ENCODE measurements at regions not wholly inside any gene's neighbourhood (a gene's known extent, or its start where the extent isn't known, plus 50 kb on each side); places are given as distances from the start of the nearest gene placed in this dataset.

DNA sequence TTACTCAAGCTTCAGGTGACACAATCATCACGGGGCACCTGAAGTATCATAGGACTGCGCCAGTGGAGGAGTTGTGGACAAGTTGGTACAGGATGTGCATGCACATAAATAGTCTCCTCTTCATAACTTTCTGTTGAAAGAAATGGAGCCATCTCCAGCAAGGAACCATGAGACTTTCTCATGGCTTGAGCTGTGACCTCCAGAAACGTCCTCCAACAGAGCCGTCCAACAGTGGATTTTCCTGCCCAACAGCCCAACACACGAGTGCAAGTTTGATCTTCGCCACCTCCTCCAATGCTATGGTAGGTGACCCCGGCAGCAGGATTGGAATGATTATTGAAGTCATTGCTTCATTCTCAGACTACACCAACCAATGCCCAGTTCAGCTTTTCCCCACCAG lies 105.1 kb upstream of the ZNF507 start:
- H3K4me3 ChIP-seq (ENCODE audit: insufficient read depth, low read length): no peak overlapping the region
- no peaks in the 10 kb centered on the region for H4K20me1 ChIP-seq (ENCODE audit: insufficient read depth, low read length)
- H3K4me2 ChIP-seq (ENCODE audit: insufficient read depth, low read length): no peak overlapping the region
- H3K27me3 ChIP-seq (ENCODE audit: insufficient read depth, low read length): no peaks in the 10 kb centered on the region
- H3K36me3 ChIP-seq (ENCODE audit: insufficient read depth, low read length): no peaks in the 10 kb centered on the region
- no peaks in the 10 kb centered on the region for H3K4me1 ChIP-seq (ENCODE audit: insufficient read depth, low read length)
- H3K79me2 ChIP-seq (ENCODE audit: insufficient read depth, low read length): no peaks in the 10 kb centered on the region
- DNase-seq (ENCODE audit: insufficient read length, low spot score, missing footprints): no peak
- H3K9me3 ChIP-seq (ENCODE audit: low read depth, low read length): no peaks in the 10 kb centered on the region
- no peak overlapping the region for H2AFZ ChIP-seq (ENCODE audit: low read length)
- H3K27ac ChIP-seq (ENCODE audit: low read depth, low read length): no peak overlapping the region
- TF ChIP-seq, protein P1, sequence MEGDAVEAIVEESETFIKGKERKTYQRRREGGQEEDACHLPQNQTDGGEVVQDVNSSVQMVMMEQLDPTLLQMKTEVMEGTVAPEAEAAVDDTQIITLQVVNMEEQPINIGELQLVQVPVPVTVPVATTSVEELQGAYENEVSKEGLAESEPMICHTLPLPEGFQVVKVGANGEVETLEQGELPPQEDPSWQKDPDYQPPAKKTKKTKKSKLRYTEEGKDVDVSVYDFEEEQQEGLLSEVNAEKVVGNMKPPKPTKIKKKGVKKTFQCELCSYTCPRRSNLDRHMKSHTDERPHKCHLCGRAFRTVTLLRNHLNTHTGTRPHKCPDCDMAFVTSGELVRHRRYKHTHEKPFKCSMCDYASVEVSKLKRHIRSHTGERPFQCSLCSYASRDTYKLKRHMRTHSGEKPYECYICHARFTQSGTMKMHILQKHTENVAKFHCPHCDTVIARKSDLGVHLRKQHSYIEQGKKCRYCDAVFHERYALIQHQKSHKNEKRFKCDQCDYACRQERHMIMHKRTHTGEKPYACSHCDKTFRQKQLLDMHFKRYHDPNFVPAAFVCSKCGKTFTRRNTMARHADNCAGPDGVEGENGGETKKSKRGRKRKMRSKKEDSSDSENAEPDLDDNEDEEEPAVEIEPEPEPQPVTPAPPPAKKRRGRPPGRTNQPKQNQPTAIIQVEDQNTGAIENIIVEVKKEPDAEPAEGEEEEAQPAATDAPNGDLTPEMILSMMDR (IDR thresholded peaks at IDR 0.05; ENCODE audit: extremely low read depth, low read depth, low read length): no peak

DNA sequence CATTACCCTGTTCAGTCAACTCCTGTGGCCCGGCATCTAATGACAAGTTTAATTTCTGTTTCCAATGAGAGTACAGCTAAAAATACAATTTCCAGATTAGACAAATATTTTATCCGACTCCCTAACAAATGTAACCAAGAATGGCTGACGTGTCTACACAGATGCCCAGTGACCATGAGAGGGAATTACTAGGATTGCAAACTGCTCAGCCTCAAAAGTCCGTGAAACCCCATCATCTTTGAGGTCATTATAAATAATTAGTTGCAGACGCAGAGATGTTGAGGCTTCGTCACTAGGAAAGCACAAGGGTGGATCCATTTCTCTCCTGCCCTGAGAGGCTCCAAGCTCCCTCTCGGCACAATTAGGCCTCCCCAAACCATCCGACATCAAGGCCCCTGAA lies 104.1 kb upstream of the ZNF507 start:
- Histone ChIP-seq H3K4me2 (ENCODE audit: insufficient read depth, low read length) (no peak overlapping the region), H3K27me3 (ENCODE audit: insufficient read depth, low read length) (no peaks in the 10 kb centered on the region), H3K4me1 (ENCODE audit: insufficient read depth, low read length) (no peaks in the 10 kb centered on the region), H3K27ac (ENCODE audit: low read depth, low read length) (no peak overlapping the region), H3K36me3 (ENCODE audit: insufficient read depth, low read length) (no peaks in the 10 kb centered on the region), H2AFZ (ENCODE audit: low read length) (no peak overlapping the region), H4K20me1 (ENCODE audit: insufficient read depth, low read length) (no peaks in the 10 kb centered on the region), H3K79me2 (ENCODE audit: insufficient read depth, low read length) (no peaks in the 10 kb centered on the region), H3K4me3 (ENCODE audit: insufficient read depth, low read length) (no peak overlapping the region), H3K9me3 (ENCODE audit: low read depth, low read length) (no peaks in the 10 kb centered on the region)
- no peak for DNase-seq (ENCODE audit: insufficient read length, low spot score, missing footprints)
- TF ChIP-seq, protein P1 (IDR thresholded peaks at IDR 0.05; ENCODE audit: extremely low read depth, low read depth, low read length): no peak

DNA sequence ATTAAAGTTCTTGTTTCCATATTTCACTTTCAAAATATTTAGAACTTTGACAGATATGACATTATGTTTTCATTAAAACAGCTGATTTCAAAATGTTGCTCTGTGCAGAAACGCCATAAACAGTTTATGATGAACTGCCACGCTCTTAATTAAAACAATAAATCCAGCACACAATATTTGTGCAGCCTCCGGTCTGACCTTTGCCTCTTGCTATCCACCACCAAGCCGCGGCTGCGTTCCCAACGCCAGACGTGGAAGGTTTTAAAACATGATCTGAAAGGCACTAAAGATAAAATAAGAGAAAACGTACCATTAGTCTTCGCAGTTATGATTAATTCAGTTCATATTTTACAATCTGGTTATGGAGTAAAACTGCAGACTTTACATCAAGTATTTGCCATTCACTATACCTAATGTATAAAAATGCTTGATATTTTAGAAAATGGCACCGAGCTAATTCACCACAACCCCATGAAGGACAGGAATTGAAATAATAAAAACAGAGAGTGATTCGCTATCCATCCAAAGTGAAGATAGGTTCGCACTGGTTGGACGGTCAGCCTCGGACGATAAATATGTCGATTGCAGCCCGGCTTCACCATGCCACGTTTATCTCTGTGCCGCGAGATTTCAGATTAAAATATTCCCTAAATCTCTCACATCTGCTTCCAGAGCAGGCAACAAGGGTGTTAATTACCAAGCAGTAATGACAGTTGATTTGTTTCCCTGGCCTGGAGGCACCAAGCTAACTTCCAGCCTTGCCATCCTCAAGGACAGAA lies 103.3 kb upstream of the ZNF507 start:
- Histone ChIP-seq H4K20me1 (ENCODE audit: insufficient read depth, low read length) (no peaks in the 10 kb centered on the region), H2AFZ (ENCODE audit: low read length) (no peak overlapping the region), H3K79me2 (ENCODE audit: insufficient read depth, low read length) (no peaks in the 10 kb centered on the region), H3K4me2 (ENCODE audit: insufficient read depth, low read length) (no peak overlapping the region), H3K9me3 (ENCODE audit: low read depth, low read length) (no peaks in the 10 kb centered on the region), H3K27me3 (ENCODE audit: insufficient read depth, low read length) (no peaks in the 10 kb centered on the region), H3K27ac (ENCODE audit: low read depth, low read length) (no peak overlapping the region), H3K4me3 (ENCODE audit: insufficient read depth, low read length) (no peak overlapping the region), H3K4me1 (ENCODE audit: insufficient read depth, low read length) (no peaks in the 10 kb centered on the region), H3K36me3 (ENCODE audit: insufficient read depth, low read length) (no peaks in the 10 kb centered on the region)
- TF ChIP-seq, protein P1 (IDR thresholded peaks at IDR 0.05; ENCODE audit: extremely low read depth, low read depth, low read length): no peak
- DNase-seq (ENCODE audit: insufficient read length, low spot score, missing footprints): no peak

DNA sequence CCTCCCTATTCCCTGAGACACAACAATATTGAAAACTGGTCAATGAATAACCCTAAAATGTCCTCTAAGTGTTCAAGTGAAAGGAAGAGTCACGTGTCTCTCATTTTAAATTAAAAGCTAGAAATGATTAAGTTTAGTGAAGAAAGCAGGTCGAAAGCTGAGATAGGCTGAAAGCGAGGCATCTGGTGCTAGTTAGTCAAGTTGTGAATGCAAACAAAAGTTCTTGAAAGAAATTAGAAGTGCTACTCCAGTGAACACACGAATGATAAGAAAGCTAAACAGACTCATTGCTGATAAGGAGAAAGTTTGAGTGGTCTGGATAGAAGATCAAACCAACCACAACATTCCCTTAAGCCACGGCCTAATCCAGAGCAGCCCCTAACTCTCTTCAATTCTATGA lies 99.4 kb upstream of the ZNF507 start:
- no peaks in the 10 kb centered on the region for H3K4me1 ChIP-seq (ENCODE audit: insufficient read depth, low read length)
- DNase-seq (ENCODE audit: insufficient read length, low spot score, missing footprints): no peak
- no peak overlapping the region for H3K27ac ChIP-seq (ENCODE audit: low read depth, low read length)
- H3K4me2 ChIP-seq (ENCODE audit: insufficient read depth, low read length): no peak overlapping the region
- H3K4me3 ChIP-seq (ENCODE audit: insufficient read depth, low read length): no peak overlapping the region
- no peak overlapping the region for H2AFZ ChIP-seq (ENCODE audit: low read length)
- H3K79me2 ChIP-seq (ENCODE audit: insufficient read depth, low read length): no peaks in the 10 kb centered on the region
- no peaks in the 10 kb centered on the region for H4K20me1 ChIP-seq (ENCODE audit: insufficient read depth, low read length)
- TF ChIP-seq, protein P1 (IDR thresholded peaks at IDR 0.05; ENCODE audit: extremely low read depth, low read depth, low read length): no peak
- no peaks in the 10 kb centered on the region for H3K36me3 ChIP-seq (ENCODE audit: insufficient read depth, low read length)
- H3K9me3 ChIP-seq (ENCODE audit: low read depth, low read length): no peaks in the 10 kb centered on the region
- H3K27me3 ChIP-seq (ENCODE audit: insufficient read depth, low read length): no peaks in the 10 kb centered on the region

All from osteoblast (primary cell).